ENCODE measurements at regions not wholly inside any gene's neighbourhood (a gene's known extent, or its start where the extent isn't known, plus 50 kb on each side); places are given as distances from the start of the nearest gene placed in this dataset.

DNA sequence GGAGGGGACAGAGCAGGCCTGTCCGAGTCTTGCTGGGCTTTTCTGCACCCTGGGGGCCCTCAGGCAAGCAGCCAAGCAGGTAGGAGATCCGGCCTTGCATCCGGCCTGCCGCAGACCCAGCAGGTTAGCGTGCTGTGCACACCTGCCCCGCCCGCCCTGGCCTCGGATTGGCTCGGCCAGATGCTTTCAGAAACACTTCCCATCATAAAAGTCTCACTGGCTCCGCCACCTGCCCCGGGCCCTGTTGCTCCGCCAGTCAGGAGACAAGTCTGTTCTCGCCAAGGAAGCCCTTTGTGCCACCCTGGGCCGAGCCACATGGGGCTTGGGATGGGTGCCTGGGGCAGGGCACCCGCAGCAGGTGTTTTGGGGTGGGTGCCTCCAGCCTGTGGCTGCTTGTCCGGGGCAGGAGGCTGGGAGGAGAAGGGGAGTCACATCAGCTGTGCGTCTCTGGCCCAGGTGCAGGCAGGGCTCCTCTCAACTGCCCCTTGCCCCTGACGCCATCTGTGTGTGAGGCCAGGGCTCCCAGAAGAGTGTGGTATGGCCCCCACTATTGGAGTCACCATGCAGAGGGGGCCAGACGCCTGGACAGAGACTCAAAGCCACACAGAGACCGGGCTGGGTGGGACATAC lies 228.2 kb upstream of the GSE1 start:
- Histone ChIP-seq H3K9me3 (ENCODE audit: insufficient read depth, low read depth, low read length) (no peaks in the 10 kb centered on the region), H3K79me2 (ENCODE audit: insufficient read depth, low read length) (no peaks in the 10 kb centered on the region), H3K4me1 (ENCODE audit: insufficient read depth, low read length, poor library complexity, severe bottlenecking) (peaks cover 12% of the 10 kb centered on the region), H3K36me3 (ENCODE audit: insufficient read depth, low read length) (no peaks in the 10 kb centered on the region), H3K27me3 (ENCODE audit: insufficient read depth, low read length, poor library complexity, severe bottlenecking) (no peaks in the 10 kb centered on the region), H3K9ac (ENCODE audit: low read depth, low read length, poor library complexity, severe bottlenecking) (peak overlapping the region; percentile 16), H3F3A (ENCODE audit: low read depth) (no peaks in the 10 kb centered on the region), H3K9me2 (replicated peaks; ENCODE audit: low read depth, low read length) (no peaks in the 10 kb centered on the region), H4K20me1 (ENCODE audit: insufficient read depth, low read length, poor library complexity, severe bottlenecking) (no peaks in the 10 kb centered on the region), H3K4me3 (ENCODE audit: low read length, poor library complexity, severe bottlenecking) (no peak overlapping the region), H3K4me2 (ENCODE audit: low read depth, low read length, poor library complexity, severe bottlenecking) (peak overlapping the region; percentile 4), H2AFZ (ENCODE audit: low read length) (no peak overlapping the region)
- TF ChIP-seq, protein P1, sequence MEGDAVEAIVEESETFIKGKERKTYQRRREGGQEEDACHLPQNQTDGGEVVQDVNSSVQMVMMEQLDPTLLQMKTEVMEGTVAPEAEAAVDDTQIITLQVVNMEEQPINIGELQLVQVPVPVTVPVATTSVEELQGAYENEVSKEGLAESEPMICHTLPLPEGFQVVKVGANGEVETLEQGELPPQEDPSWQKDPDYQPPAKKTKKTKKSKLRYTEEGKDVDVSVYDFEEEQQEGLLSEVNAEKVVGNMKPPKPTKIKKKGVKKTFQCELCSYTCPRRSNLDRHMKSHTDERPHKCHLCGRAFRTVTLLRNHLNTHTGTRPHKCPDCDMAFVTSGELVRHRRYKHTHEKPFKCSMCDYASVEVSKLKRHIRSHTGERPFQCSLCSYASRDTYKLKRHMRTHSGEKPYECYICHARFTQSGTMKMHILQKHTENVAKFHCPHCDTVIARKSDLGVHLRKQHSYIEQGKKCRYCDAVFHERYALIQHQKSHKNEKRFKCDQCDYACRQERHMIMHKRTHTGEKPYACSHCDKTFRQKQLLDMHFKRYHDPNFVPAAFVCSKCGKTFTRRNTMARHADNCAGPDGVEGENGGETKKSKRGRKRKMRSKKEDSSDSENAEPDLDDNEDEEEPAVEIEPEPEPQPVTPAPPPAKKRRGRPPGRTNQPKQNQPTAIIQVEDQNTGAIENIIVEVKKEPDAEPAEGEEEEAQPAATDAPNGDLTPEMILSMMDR (conservative IDR thresholded peaks at IDR 0.05; ENCODE audit: low read length): no peak
- TF ChIP-seq EZH2phosphoT487 (IDR thresholded peaks at IDR 0.05; ENCODE audit: borderline replicate concordance): no peak

DNA sequence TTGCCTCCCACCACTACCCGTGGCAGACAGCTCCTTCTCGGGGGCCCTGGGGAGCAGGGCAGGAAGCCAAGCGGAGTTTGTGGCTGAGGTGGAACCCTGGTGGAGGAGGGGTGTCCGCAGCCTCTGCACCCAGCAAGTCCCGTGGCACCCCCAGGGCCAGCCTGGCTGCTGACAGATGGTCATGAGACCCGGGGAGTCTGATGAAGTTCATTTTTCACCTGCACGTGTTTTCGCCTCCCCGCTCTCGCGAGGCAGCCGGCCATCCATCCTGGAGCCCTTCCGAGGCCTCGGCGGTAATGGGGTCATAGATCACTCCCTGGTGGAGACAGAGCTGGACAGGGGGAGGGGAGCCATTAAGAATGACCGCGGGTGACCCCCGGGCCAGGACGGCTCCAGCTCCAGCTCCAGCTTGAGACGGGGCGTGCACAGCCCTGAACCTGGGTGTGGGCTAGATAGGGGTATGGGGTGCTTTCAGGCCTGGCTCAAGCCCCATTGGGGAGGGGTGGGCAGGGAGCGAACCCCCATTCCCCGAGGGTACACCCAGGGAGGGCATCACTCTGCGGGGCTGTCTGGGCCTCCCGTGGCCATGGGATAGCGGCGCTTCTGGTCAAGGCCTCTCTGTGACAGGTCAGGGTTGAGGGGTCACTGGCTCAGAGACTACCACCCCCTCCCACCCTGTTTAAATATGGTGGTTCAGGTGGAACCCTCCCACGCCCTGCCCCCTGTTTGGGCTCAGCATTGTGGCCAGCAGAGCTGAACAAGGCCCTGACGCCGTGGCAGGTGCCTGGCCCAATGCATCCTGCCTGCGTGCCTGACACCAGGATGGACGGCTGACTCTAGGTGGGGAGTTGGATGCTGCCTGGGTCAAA lies 227.4 kb upstream of the GSE1 start:
- Histone ChIP-seq H3K4me1 (ENCODE audit: insufficient read depth, low read length, poor library complexity, severe bottlenecking) (peaks cover 12% of the 10 kb centered on the region), H3K79me2 (ENCODE audit: insufficient read depth, low read length) (no peaks in the 10 kb centered on the region), H2AFZ (ENCODE audit: low read length) (no peak overlapping the region), H3K36me3 (ENCODE audit: insufficient read depth, low read length) (no peaks in the 10 kb centered on the region), H3K27me3 (ENCODE audit: insufficient read depth, low read length, poor library complexity, severe bottlenecking) (no peaks in the 10 kb centered on the region), H4K20me1 (ENCODE audit: insufficient read depth, low read length, poor library complexity, severe bottlenecking) (no peaks in the 10 kb centered on the region), H3K9ac (ENCODE audit: low read depth, low read length, poor library complexity, severe bottlenecking) (peak overlapping the region; percentile 16), H3K4me3 (ENCODE audit: low read length, poor library complexity, severe bottlenecking) (no peak overlapping the region), H3K9me3 (ENCODE audit: insufficient read depth, low read depth, low read length) (no peaks in the 10 kb centered on the region), H3K4me2 (ENCODE audit: low read depth, low read length, poor library complexity, severe bottlenecking) (peak overlapping the region; percentile 4), H3F3A (ENCODE audit: low read depth) (no peaks in the 10 kb centered on the region), H3K9me2 (replicated peaks; ENCODE audit: low read depth, low read length) (no peaks in the 10 kb centered on the region)
- TF ChIP-seq EZH2phosphoT487 (IDR thresholded peaks at IDR 0.05; ENCODE audit: borderline replicate concordance): no peak
- TF ChIP-seq, protein P1 (conservative IDR thresholded peaks at IDR 0.05; ENCODE audit: low read length): peak; percentile 27; the same call in 1 of the 2 replicates

DNA sequence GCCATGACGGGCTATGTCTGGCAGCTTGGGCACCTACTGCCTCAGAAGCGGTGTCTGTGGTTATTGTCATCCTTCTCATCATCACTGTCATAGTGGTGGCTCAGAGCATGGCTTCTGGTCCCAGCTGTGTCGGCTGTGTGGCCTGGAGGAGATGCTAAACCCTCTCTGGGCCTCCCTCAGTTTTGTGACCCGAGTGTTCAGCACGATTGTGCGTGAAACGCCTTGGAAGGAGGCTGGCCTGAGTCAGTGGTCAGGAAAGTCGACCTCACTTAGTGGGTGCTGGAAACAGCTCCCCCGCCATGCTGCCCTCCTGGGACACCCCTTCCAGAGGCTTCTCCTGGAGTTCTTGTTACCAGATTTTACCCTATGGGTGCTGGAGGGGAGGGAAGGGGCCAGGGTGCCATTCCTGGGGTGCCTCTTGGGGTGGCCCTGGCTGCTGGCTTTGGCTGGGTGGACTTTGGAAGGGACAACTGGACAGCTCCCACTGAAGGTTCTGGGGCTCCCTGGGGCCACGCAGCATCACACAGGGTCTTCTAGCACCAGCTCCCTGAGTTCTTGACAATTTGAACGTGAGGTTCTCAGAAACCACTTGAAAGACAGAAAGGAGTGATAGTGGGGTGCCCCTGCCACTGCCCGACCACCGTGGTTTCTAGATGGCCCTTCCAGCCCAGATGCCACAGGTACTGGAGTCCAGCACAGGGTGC lies 226.5 kb upstream of the GSE1 start:
- H3K36me3 ChIP-seq (ENCODE audit: insufficient read depth, low read length): no peaks in the 10 kb centered on the region
- TF ChIP-seq, protein P1 (conservative IDR thresholded peaks at IDR 0.05; ENCODE audit: low read length): no peak
- TF ChIP-seq EZH2phosphoT487 (IDR thresholded peaks at IDR 0.05; ENCODE audit: borderline replicate concordance): no peak
- H3K4me3 ChIP-seq (ENCODE audit: low read length, poor library complexity, severe bottlenecking): no peak overlapping the region
- no peaks in the 10 kb centered on the region for H4K20me1 ChIP-seq (ENCODE audit: insufficient read depth, low read length, poor library complexity, severe bottlenecking)
- H3K9me2 ChIP-seq (replicated peaks; ENCODE audit: low read depth, low read length): no peaks in the 10 kb centered on the region
- no peaks in the 10 kb centered on the region for H3K9me3 ChIP-seq (ENCODE audit: insufficient read depth, low read depth, low read length)
- H3K4me2 ChIP-seq (ENCODE audit: low read depth, low read length, poor library complexity, severe bottlenecking): no peak overlapping the region
- H3K4me1 ChIP-seq (ENCODE audit: insufficient read depth, low read length, poor library complexity, severe bottlenecking): peaks cover 12% of the 10 kb centered on the region
- H2AFZ ChIP-seq (ENCODE audit: low read length): no peak overlapping the region
- H3F3A ChIP-seq (ENCODE audit: low read depth): no peaks in the 10 kb centered on the region
- no peaks in the 10 kb centered on the region for H3K27me3 ChIP-seq (ENCODE audit: insufficient read depth, low read length, poor library complexity, severe bottlenecking)
- no peak overlapping the region for H3K9ac ChIP-seq (ENCODE audit: low read depth, low read length, poor library complexity, severe bottlenecking)
- H3K79me2 ChIP-seq (ENCODE audit: insufficient read depth, low read length): no peaks in the 10 kb centered on the region

Data from Loucy (cell line).